ENCODE measurements at regions not wholly inside any gene's neighbourhood (a gene's known extent, or its start where the extent isn't known, plus 50 kb on each side); places are given as distances from the start of the nearest gene placed in this dataset.

GRCh38 chr2:158015428-158016076, 86.1 kb upstream of the UPP2 start:
- H3K18ac ChIP-seq (ENCODE audit: low read length) = no peak overlapping the region
- no peak overlapping the region for H4K8ac ChIP-seq (ENCODE audit: low read depth, low read length)
- H3K27ac ChIP-seq (replicated peaks; ENCODE audit: low read length) = no peak overlapping the region
- no peak for DNase-seq (ENCODE audit: low spot score)
- H3K4me1 ChIP-seq (ENCODE audit: control insufficient read depth in 2 of 2, insufficient read depth in 1 of 2, low read depth in 1 of 2, low read length in 2 of 2) = peaks cover 0 to 7% of the 10 kb centered on the region in 2 donors
- no peak overlapping the region for H4K91ac ChIP-seq (ENCODE audit: low read depth, low read length, poor library complexity)
- H2AFZ ChIP-seq (ENCODE audit: low read length) = no peak overlapping the region
- no peaks in the 10 kb centered on the region for H3K9me3 ChIP-seq (replicated peaks in 1 of 2; ENCODE audit: control insufficient read depth in 2 of 2, insufficient read depth in 1 of 2, low read depth in 1 of 2, low read length in 2 of 2)
- no peak overlapping the region for H2BK15ac ChIP-seq (ENCODE audit: low read length)
- H3K4me2 ChIP-seq (ENCODE audit: insufficient read depth, low read length, poor library complexity, severe bottlenecking) = no peak overlapping the region
- H2BK120ac ChIP-seq (ENCODE audit: low read depth, low read length) = no peak overlapping the region
- no peak overlapping the region for H3K9ac ChIP-seq (ENCODE audit: low read depth, low read length, poor library complexity)
- no peak overlapping the region for H3K23ac ChIP-seq (ENCODE audit: low read depth, low read length, poor library complexity)
- H3K79me1 ChIP-seq (ENCODE audit: low read depth, low read length) = no peaks in the 10 kb centered on the region
- H2BK5ac ChIP-seq (ENCODE audit: low read length) = no peak overlapping the region
- no peak overlapping the region for H2AK5ac ChIP-seq (ENCODE audit: low read depth, low read length)
- H3K36me3 ChIP-seq (replicated peaks in 1 of 2; ENCODE audit: control insufficient read depth in 2 of 2, insufficient read depth in 2 of 2, low read length in 2 of 2) = no peaks in the 10 kb centered on the region
- H3K4ac ChIP-seq (ENCODE audit: low read length) = no peak overlapping the region
- no CpG with 5 or more reads among the region's 4 CpGs for WGBS, 2 donors (ENCODE audit: extremely low coverage in 2 of 2, insufficient read length in 2 of 2, insufficient replicate concordance in 1 of 2)
- peaks cover 0 to 9% (median 0%) of the 10 kb centered on the region in 3 experiments for H3K27me3 ChIP-seq (ENCODE audit: control insufficient read depth in 3 of 3, insufficient read depth in 3 of 3, low read depth in 1 of 3, low read length in 3 of 3)
- H2BK12ac ChIP-seq (ENCODE audit: low read length) = no peak overlapping the region
- no peak overlapping the region for H3K14ac ChIP-seq (ENCODE audit: low read length)
- H3K4me3 ChIP-seq (ENCODE audit: low read length in 2 of 2) = no peak overlapping the region

DNA sequence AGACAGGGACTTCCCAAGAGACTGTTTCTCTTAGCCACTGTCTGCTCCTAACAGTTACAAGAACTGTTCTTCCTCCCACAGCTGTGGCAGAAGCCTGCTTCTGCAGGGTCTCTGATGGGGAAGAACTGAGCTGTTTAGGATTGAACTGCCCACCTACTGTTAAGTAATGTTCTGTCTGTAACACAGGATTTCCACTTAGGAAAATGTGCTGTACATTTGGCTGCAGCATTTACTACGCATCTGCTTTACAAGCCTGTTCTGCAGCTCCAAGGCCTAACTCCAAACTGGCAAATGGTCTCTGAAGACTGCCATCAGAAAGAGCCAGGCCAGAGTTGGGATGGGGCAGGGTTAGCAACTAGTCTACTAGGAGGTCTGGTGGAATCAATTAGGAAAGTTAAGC, 87.8 kb upstream of the UPP2 start:
- H2BK15ac ChIP-seq (ENCODE audit: low read length) = no peak overlapping the region
- H3K4me3 ChIP-seq (ENCODE audit: low read length in 2 of 2) = no peak overlapping the region
- DNase-seq (ENCODE audit: low spot score) = no peak
- no peak overlapping the region for H2AK5ac ChIP-seq (ENCODE audit: low read depth, low read length)
- no peak overlapping the region for H2AFZ ChIP-seq (ENCODE audit: low read length)
- H2BK12ac ChIP-seq (ENCODE audit: low read length) = no peak overlapping the region
- no peak overlapping the region for H3K27ac ChIP-seq (replicated peaks; ENCODE audit: low read length)
- no peak overlapping the region for H3K18ac ChIP-seq (ENCODE audit: low read length)
- H4K91ac ChIP-seq (ENCODE audit: low read depth, low read length, poor library complexity) = no peak overlapping the region
- no peak overlapping the region for H2BK5ac ChIP-seq (ENCODE audit: low read length)
- WGBS, 2 donors (ENCODE audit: extremely low coverage in 2 of 2, insufficient read length in 2 of 2, insufficient replicate concordance in 1 of 2) = no CpG with 5 or more reads among the region's 1 CpG
- H3K23ac ChIP-seq (ENCODE audit: low read depth, low read length, poor library complexity) = no peak overlapping the region
- H3K9me3 ChIP-seq (replicated peaks in 1 of 2; ENCODE audit: control insufficient read depth in 2 of 2, insufficient read depth in 1 of 2, low read depth in 1 of 2, low read length in 2 of 2) = no peaks in the 10 kb centered on the region
- H2BK120ac ChIP-seq (ENCODE audit: low read depth, low read length) = no peak overlapping the region
- H3K4me2 ChIP-seq (ENCODE audit: insufficient read depth, low read length, poor library complexity, severe bottlenecking) = no peak overlapping the region
- no peaks in the 10 kb centered on the region for H3K79me1 ChIP-seq (ENCODE audit: low read depth, low read length)
- peaks cover 0 to 7% of the 10 kb centered on the region in 2 donors for H3K4me1 ChIP-seq (ENCODE audit: control insufficient read depth in 2 of 2, insufficient read depth in 1 of 2, low read depth in 1 of 2, low read length in 2 of 2)
- H3K27me3 ChIP-seq (ENCODE audit: control insufficient read depth in 3 of 3, insufficient read depth in 3 of 3, low read depth in 1 of 3, low read length in 3 of 3) = peaks cover 0 to 9% (median 0%) of the 10 kb centered on the region in 3 experiments
- no peak overlapping the region for H4K8ac ChIP-seq (ENCODE audit: low read depth, low read length)
- no peak overlapping the region for H3K14ac ChIP-seq (ENCODE audit: low read length)
- H3K4ac ChIP-seq (ENCODE audit: low read length) = no peak overlapping the region
- H3K9ac ChIP-seq (ENCODE audit: low read depth, low read length, poor library complexity) = no peak overlapping the region
- no peaks in the 10 kb centered on the region for H3K36me3 ChIP-seq (replicated peaks in 1 of 2; ENCODE audit: control insufficient read depth in 2 of 2, insufficient read depth in 2 of 2, low read length in 2 of 2)

DNA sequence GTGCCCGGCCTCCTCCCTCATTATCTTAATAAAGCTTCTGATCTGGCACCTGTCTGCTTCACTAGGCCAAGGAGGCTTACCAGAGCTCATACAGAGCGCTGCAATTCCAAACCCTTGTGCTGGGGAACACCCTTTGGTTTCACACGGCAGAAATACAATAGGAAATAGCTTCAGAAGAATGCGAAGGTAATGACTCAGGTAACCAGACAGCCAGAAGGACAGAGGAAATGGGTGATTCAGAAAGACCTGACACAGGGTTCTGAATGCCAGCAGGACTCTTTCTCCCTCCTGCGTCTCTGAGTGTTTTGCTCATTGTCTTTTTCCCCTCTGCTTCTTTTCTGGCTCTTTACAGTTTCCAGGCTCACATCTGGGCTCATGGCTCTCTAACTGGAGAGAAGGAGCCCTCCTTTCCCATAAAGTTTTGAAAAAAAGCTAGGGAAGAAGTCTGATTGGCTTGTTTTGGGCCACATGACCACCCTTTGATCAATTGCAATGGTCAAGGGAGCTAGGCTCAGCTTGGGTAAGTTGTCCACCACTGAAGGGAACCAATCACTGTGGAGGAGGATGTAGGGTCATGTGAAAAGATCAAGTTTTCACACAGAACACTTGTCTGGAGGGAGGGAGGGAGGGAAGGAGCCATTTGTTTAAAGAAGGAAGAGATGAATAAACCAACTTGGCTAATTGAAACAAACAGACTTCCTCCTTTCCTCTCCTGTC, 90.5 kb upstream of the UPP2 start:
- no peak overlapping the region for H2BK12ac ChIP-seq (ENCODE audit: low read length)
- H3K27me3 ChIP-seq (ENCODE audit: control insufficient read depth in 3 of 3, insufficient read depth in 3 of 3, low read depth in 1 of 3, low read length in 3 of 3) = peaks cover 0 to 7% (median 0%) of the 10 kb centered on the region in 3 experiments
- peaks cover 0 to 7% of the 10 kb centered on the region in 2 donors for H3K4me1 ChIP-seq (ENCODE audit: control insufficient read depth in 2 of 2, insufficient read depth in 1 of 2, low read depth in 1 of 2, low read length in 2 of 2)
- H2BK15ac ChIP-seq (ENCODE audit: low read length) = no peak overlapping the region
- H3K36me3 ChIP-seq (replicated peaks in 1 of 2; ENCODE audit: control insufficient read depth in 2 of 2, insufficient read depth in 2 of 2, low read length in 2 of 2) = no peaks in the 10 kb centered on the region
- H2AK5ac ChIP-seq (ENCODE audit: low read depth, low read length) = no peak overlapping the region
- H3K79me1 ChIP-seq (ENCODE audit: low read depth, low read length) = no peaks in the 10 kb centered on the region
- DNase-seq (ENCODE audit: low spot score) = no peak
- H3K14ac ChIP-seq (ENCODE audit: low read length) = no peak overlapping the region
- no peak overlapping the region for H4K8ac ChIP-seq (ENCODE audit: low read depth, low read length)
- H3K4ac ChIP-seq (ENCODE audit: low read length) = no peak overlapping the region
- H2AFZ ChIP-seq (ENCODE audit: low read length) = no peak overlapping the region
- H3K23ac ChIP-seq (ENCODE audit: low read depth, low read length, poor library complexity) = no peak overlapping the region
- WGBS, 2 donors (ENCODE audit: extremely low coverage in 2 of 2, insufficient read length in 2 of 2, insufficient replicate concordance in 1 of 2) = no CpG with 5 or more reads among the region's 5 CpGs
- no peak overlapping the region for H2BK120ac ChIP-seq (ENCODE audit: low read depth, low read length)
- H3K4me2 ChIP-seq (ENCODE audit: insufficient read depth, low read length, poor library complexity, severe bottlenecking) = no peak overlapping the region
- H3K9me3 ChIP-seq (replicated peaks in 1 of 2; ENCODE audit: control insufficient read depth in 2 of 2, insufficient read depth in 1 of 2, low read depth in 1 of 2, low read length in 2 of 2) = no peaks in the 10 kb centered on the region
- no peak overlapping the region for H2BK5ac ChIP-seq (ENCODE audit: low read length)
- H3K4me3 ChIP-seq (ENCODE audit: low read length in 2 of 2) = no peak overlapping the region
- H3K9ac ChIP-seq (ENCODE audit: low read depth, low read length, poor library complexity) = no peak overlapping the region
- no peak overlapping the region for H3K18ac ChIP-seq (ENCODE audit: low read length)
- H4K91ac ChIP-seq (ENCODE audit: low read depth, low read length, poor library complexity) = no peak overlapping the region
- H3K27ac ChIP-seq (replicated peaks; ENCODE audit: low read length) = no peak overlapping the region

- Histone ChIP-seq H3K4me2 (ENCODE audit: insufficient read depth, low read length, poor library complexity, severe bottlenecking) (no peak overlapping the region), H2BK5ac (ENCODE audit: low read length) (no peak overlapping the region), H3K79me1 (ENCODE audit: low read depth, low read length) (no peaks in the 10 kb centered on the region), H2AK5ac (ENCODE audit: low read depth, low read length) (no peak overlapping the region), H2AFZ (ENCODE audit: low read length) (no peak overlapping the region), H3K36me3 (replicated peaks in 1 of 2; ENCODE audit: control insufficient read depth in 2 of 2, insufficient read depth in 2 of 2, low read length in 2 of 2) (no peaks in the 10 kb centered on the region), H3K4ac (ENCODE audit: low read length) (no peak overlapping the region), H3K9ac (ENCODE audit: low read depth, low read length, poor library complexity) (no peak overlapping the region), H3K4me3 (ENCODE audit: low read length in 2 of 2) (no peak overlapping the region), H3K23ac (ENCODE audit: low read depth, low read length, poor library complexity) (no peak overlapping the region), H3K9me3 (replicated peaks in 1 of 2; ENCODE audit: control insufficient read depth in 2 of 2, insufficient read depth in 1 of 2, low read depth in 1 of 2, low read length in 2 of 2) (no peaks in the 10 kb centered on the region), H3K4me1 (ENCODE audit: control insufficient read depth in 2 of 2, insufficient read depth in 1 of 2, low read depth in 1 of 2, low read length in 2 of 2) (peaks cover 0 to 7% of the 10 kb centered on the region in 2 donors), H3K27ac (replicated peaks; ENCODE audit: low read length) (no peak overlapping the region), H3K14ac (ENCODE audit: low read length) (no peak overlapping the region), H3K18ac (ENCODE audit: low read length) (no peak overlapping the region), H4K8ac (ENCODE audit: low read depth, low read length) (no peak overlapping the region), H4K91ac (ENCODE audit: low read depth, low read length, poor library complexity) (no peak overlapping the region), H3K27me3 (ENCODE audit: control insufficient read depth in 3 of 3, insufficient read depth in 3 of 3, low read depth in 1 of 3, low read length in 3 of 3) (peaks cover 0 to 3% (median 0%) of the 10 kb centered on the region in 3 experiments), H2BK12ac (ENCODE audit: low read length) (no peak overlapping the region), H2BK15ac (ENCODE audit: low read length) (no peak overlapping the region), H2BK120ac (ENCODE audit: low read depth, low read length) (no peak overlapping the region)
- no CpG with 5 or more reads among the region's 4 CpGs for WGBS, 2 donors (ENCODE audit: extremely low coverage in 2 of 2, insufficient read length in 2 of 2, insufficient replicate concordance in 1 of 2)
- no peak for DNase-seq (ENCODE audit: low spot score)
Measured at GRCh38 chr2:158009399-158009798, 92.3 kb upstream of the UPP2 start.
